Astrocyte of the hippocampus (primary cell): ENCODE measurements at regions not wholly inside any gene's neighbourhood (a gene's known extent, or its start where the extent isn't known, plus 50 kb on each side); places are given as distances from the start of the nearest gene placed in this dataset.
"Not testable (repeated sequence)": the region's sequence is repeated elsewhere in the genome, so short reads cannot be mapped to it uniquely, and the experiment has no call there.

Experiments used
- DNase-seq: peaks from one replicate; pipeline ENCODE4 v3.0.0; 2011; ENCODE audit warnings: low read depth, low spot score

DNA sequence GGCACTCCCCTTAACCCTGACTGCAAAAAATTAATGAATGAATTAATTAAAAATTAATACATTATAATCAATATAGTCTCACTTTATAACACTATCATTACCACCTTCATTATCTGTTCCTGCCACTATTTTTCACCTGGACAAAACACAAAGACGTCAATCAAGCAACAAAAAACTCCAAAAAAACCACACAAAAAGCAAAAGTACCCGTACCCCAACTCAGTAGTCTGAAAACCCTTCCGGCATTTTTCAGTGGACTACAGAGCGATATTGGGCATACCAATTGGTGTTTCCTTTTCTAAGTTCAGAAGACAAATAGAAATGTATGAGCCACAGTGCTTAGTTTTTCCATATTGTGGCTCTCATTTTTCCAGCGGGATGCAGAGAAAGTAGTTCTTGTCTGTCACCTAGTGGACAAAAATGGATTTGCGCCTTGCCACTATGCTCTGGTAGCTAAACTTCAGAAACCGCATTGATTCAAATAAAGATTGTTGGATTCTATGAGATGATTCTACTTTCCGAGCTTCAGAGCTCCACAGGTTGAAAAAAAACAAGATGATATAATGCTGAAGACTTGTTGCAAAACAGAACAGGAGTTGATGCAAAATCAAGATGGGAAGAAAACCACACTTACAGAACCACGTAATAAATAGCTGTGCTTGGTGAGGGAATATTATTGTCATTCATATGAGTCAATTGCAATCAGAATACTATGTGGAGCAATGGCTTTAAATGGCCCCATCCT is 50.6 kb upstream of the ITGB1 start:
- DNase-seq, result peak; percentile 91

DNA sequence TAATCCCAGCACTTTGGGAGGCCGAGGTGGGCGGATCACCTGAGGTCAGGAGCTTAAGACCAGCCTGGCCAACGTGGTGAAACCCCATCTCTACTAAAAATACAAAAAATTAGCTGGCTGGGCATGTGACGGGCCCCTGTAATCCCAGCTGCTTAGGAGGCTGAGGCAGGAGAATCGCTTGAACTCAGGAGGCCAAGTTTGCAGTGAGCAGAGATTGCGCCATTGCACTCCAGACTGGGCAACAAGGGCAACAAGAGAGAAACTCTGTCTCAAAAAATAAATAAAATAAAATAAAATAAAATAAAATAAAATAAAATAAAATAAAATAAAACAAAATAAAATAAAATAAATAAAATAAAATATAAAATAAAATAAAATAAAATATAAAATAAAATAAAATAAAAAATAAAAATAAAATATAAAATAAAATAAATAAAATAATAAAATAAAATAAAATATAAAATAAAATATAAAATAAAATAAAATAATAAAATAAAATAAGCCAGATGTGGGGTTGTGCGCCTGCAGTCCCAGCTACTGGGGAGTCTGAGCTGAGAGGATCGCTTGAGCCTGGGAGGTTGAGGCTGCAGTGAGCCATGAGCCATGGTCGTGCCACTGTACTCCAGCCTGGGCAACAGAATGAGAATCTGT is 49.8 kb upstream of the ITGB1 start:
- not testable (repeated sequence) for DNase-seq
